ENCODE measurements at regions not wholly inside any gene's neighbourhood (a gene's known extent, or its start where the extent isn't known, plus 50 kb on each side); places are given as distances from the start of the nearest gene placed in this dataset.

DNA sequence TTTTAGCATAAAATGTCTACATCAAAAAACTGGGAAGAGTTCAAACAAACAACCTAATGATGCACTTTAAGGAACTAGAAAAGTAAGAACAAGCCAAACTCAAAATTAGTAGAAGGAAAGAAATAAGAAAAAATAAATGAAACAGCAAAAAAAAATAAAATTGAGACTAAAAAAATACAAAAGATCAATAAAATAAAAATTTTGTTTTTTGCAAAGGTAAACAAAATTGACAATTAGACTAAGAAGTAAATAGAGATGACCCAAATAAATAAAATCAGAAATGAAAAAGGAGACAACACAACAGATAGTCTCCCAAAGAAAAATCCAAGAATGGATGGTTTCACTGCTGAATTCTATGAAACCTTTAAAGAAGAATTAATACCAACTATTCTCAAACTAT, 89.6 kb upstream of the MME start:
- TF ChIP-seq, protein P1, sequence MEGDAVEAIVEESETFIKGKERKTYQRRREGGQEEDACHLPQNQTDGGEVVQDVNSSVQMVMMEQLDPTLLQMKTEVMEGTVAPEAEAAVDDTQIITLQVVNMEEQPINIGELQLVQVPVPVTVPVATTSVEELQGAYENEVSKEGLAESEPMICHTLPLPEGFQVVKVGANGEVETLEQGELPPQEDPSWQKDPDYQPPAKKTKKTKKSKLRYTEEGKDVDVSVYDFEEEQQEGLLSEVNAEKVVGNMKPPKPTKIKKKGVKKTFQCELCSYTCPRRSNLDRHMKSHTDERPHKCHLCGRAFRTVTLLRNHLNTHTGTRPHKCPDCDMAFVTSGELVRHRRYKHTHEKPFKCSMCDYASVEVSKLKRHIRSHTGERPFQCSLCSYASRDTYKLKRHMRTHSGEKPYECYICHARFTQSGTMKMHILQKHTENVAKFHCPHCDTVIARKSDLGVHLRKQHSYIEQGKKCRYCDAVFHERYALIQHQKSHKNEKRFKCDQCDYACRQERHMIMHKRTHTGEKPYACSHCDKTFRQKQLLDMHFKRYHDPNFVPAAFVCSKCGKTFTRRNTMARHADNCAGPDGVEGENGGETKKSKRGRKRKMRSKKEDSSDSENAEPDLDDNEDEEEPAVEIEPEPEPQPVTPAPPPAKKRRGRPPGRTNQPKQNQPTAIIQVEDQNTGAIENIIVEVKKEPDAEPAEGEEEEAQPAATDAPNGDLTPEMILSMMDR (IDR thresholded peaks at IDR 0.05), result no peak
- TF ChIP-seq POLR2A (IDR thresholded peaks at IDR 0.05), result no peak
